ENCODE measurements at regions not wholly inside any gene's neighbourhood (a gene's known extent, or its start where the extent isn't known, plus 50 kb on each side); places are given as distances from the start of the nearest gene placed in this dataset.

DNA sequence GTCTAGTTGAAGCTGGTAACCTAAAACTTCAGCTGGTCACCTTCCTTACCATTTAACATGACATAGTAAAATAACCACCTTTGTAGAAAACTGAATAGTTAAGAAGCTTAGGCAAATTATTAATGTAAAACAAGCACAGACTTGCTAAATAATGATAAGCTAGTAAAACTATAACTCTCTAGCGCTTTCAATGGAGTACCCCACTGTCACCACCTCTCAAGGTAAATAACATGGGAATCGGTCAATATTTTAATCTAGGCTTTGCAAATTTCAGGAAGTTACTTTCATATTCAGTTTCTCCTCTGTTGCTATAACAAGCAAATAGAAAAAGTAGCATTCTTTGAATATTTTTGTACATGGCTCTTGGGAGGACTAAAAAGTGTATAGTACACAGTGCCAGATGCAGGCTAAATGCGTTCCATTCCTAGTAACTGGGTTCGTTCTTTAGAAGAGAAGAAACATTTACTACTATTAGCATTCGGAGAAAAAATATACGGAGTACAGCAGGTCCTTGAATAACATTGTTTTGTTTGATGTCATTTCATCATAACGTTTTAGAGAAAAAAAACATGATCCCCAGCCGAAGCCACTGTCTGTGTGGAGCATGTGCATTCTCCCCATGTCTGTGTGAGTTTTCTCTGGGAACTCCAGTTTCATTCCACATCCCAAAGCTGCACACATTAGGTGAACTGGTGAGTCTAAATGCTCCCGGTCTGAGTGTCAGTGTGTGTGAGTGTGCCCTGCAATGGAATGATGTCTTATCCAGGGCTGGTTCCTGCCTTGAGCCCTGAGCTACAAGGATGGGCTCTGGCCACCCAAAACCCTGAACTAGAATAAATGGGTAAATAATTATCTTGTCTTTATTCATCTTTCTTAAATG is 52.5 kb downstream of the EPRS1 start:
- Histone ChIP-seq H3K36me3 (ENCODE audit: insufficient read depth, low read length) (no peaks in the 10 kb centered on the region), H3K9ac (ENCODE audit: low read length) (no peak overlapping the region), H3K9me2 (ENCODE audit: insufficient read depth, low read length) (no peaks in the 10 kb centered on the region), H3K27ac (ENCODE audit: low read length) (no peak overlapping the region), H3F3A (ENCODE audit: insufficient read depth, low read length, poor library complexity, severe bottlenecking) (no peaks in the 10 kb centered on the region), H3K4me3 (ENCODE audit: low read length) (no peak overlapping the region), H4K20me1 (ENCODE audit: insufficient read depth) (no peaks in the 10 kb centered on the region), H3K27me3 (ENCODE audit: insufficient read depth, low read depth, low read length) (no peaks in the 10 kb centered on the region), H2AFZ (ENCODE audit: low read depth, low read length) (no peak overlapping the region), H3K4me2 (ENCODE audit: low read length) (no peak overlapping the region), H3K79me2 (replicated peaks; ENCODE audit: insufficient read depth, low read length) (no peaks in the 10 kb centered on the region), H3K9me3 (ENCODE audit: low read length) (no peaks in the 10 kb centered on the region)
- TF ChIP-seq, protein P1, sequence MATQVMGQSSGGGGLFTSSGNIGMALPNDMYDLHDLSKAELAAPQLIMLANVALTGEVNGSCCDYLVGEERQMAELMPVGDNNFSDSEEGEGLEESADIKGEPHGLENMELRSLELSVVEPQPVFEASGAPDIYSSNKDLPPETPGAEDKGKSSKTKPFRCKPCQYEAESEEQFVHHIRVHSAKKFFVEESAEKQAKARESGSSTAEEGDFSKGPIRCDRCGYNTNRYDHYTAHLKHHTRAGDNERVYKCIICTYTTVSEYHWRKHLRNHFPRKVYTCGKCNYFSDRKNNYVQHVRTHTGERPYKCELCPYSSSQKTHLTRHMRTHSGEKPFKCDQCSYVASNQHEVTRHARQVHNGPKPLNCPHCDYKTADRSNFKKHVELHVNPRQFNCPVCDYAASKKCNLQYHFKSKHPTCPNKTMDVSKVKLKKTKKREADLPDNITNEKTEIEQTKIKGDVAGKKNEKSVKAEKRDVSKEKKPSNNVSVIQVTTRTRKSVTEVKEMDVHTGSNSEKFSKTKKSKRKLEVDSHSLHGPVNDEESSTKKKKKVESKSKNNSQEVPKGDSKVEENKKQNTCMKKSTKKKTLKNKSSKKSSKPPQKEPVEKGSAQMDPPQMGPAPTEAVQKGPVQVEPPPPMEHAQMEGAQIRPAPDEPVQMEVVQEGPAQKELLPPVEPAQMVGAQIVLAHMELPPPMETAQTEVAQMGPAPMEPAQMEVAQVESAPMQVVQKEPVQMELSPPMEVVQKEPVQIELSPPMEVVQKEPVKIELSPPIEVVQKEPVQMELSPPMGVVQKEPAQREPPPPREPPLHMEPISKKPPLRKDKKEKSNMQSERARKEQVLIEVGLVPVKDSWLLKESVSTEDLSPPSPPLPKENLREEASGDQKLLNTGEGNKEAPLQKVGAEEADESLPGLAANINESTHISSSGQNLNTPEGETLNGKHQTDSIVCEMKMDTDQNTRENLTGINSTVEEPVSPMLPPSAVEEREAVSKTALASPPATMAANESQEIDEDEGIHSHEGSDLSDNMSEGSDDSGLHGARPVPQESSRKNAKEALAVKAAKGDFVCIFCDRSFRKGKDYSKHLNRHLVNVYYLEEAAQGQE (IDR thresholded peaks at IDR 0.05; ENCODE audit: borderline replicate concordance) = no peak
- TF ChIP-seq EP300 (conservative IDR thresholded peaks at IDR 0.05; ENCODE audit: poor library complexity, severe bottlenecking) = no peak
- no peak for TF ChIP-seq TAF1 (IDR thresholded peaks at IDR 0.05; ENCODE audit: low read depth)
- TF ChIP-seq MXI1 (conservative IDR thresholded peaks at IDR 0.05; ENCODE audit: poor library complexity, severe bottlenecking) = no peak
- TF ChIP-seq, protein P2, sequence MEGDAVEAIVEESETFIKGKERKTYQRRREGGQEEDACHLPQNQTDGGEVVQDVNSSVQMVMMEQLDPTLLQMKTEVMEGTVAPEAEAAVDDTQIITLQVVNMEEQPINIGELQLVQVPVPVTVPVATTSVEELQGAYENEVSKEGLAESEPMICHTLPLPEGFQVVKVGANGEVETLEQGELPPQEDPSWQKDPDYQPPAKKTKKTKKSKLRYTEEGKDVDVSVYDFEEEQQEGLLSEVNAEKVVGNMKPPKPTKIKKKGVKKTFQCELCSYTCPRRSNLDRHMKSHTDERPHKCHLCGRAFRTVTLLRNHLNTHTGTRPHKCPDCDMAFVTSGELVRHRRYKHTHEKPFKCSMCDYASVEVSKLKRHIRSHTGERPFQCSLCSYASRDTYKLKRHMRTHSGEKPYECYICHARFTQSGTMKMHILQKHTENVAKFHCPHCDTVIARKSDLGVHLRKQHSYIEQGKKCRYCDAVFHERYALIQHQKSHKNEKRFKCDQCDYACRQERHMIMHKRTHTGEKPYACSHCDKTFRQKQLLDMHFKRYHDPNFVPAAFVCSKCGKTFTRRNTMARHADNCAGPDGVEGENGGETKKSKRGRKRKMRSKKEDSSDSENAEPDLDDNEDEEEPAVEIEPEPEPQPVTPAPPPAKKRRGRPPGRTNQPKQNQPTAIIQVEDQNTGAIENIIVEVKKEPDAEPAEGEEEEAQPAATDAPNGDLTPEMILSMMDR (IDR thresholded peaks at IDR 0.05; ENCODE audit: poor library complexity, severe bottlenecking) = no peak

DNA sequence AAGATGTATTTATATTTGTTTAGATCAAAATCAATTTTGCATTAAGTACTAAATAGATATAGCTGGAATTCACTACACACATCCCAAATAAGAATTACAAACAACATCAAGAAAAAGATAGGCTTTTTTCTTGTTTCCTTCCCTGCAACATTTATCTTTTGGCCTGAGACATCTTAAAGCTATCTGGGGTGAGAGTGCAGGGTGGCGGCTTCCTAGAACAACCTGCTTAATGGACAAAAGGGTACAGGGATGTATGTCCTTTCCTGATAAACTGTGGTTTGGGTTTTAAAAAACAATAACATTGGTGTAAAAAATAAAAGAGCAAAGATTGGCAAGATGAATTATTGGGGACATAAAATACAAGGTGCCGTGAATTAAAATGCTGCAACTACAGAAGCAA is 54.4 kb downstream of the EPRS1 start:
- Histone ChIP-seq H3K27ac (ENCODE audit: low read length) (no peak overlapping the region), H3K9ac (ENCODE audit: low read length) (no peak overlapping the region), H3K4me3 (ENCODE audit: low read length) (no peak overlapping the region), H2AFZ (ENCODE audit: low read depth, low read length) (no peak overlapping the region), H3K27me3 (ENCODE audit: insufficient read depth, low read depth, low read length) (no peaks in the 10 kb centered on the region), H3K9me2 (ENCODE audit: insufficient read depth, low read length) (no peaks in the 10 kb centered on the region), H3F3A (ENCODE audit: insufficient read depth, low read length, poor library complexity, severe bottlenecking) (no peaks in the 10 kb centered on the region), H3K9me3 (ENCODE audit: low read length) (no peaks in the 10 kb centered on the region), H3K79me2 (replicated peaks; ENCODE audit: insufficient read depth, low read length) (no peaks in the 10 kb centered on the region), H3K4me2 (ENCODE audit: low read length) (no peak overlapping the region), H3K36me3 (ENCODE audit: insufficient read depth, low read length) (no peaks in the 10 kb centered on the region), H4K20me1 (ENCODE audit: insufficient read depth) (no peaks in the 10 kb centered on the region)
- no peak for TF ChIP-seq SMC3 (conservative IDR thresholded peaks at IDR 0.05; ENCODE audit: poor library complexity)
- no peak for TF ChIP-seq EZH2 (IDR thresholded peaks at IDR 0.05; ENCODE audit: borderline replicate concordance, insufficient read depth, low read length, poor library complexity, severe bottlenecking)
- TF ChIP-seq, protein P1 (IDR thresholded peaks at IDR 0.05; ENCODE audit: borderline replicate concordance) = no peak
- TF ChIP-seq EP300 (conservative IDR thresholded peaks at IDR 0.05; ENCODE audit: poor library complexity, severe bottlenecking) = no peak
- TF ChIP-seq RAD21 (conservative IDR thresholded peaks at IDR 0.05) = no peak
- TF ChIP-seq POLR2AphosphoS5 (IDR thresholded peaks at IDR 0.05) = no peak
- TF ChIP-seq TAF1 (IDR thresholded peaks at IDR 0.05; ENCODE audit: low read depth) = no peak
- TF ChIP-seq MXI1 (conservative IDR thresholded peaks at IDR 0.05; ENCODE audit: poor library complexity, severe bottlenecking) = no peak
- TF ChIP-seq, protein P2 (IDR thresholded peaks at IDR 0.05; ENCODE audit: poor library complexity, severe bottlenecking) = no peak
